ENCODE measurements at regions not wholly inside any gene's neighbourhood (a gene's known extent, or its start where the extent isn't known, plus 50 kb on each side); places are given as distances from the start of the nearest gene placed in this dataset.

- no peak for DNase-seq (ENCODE audit: low spot score)
Measured at GRCh38 chr2:207257251-207258250, 91.8 kb upstream of the KLF7 start.

DNA sequence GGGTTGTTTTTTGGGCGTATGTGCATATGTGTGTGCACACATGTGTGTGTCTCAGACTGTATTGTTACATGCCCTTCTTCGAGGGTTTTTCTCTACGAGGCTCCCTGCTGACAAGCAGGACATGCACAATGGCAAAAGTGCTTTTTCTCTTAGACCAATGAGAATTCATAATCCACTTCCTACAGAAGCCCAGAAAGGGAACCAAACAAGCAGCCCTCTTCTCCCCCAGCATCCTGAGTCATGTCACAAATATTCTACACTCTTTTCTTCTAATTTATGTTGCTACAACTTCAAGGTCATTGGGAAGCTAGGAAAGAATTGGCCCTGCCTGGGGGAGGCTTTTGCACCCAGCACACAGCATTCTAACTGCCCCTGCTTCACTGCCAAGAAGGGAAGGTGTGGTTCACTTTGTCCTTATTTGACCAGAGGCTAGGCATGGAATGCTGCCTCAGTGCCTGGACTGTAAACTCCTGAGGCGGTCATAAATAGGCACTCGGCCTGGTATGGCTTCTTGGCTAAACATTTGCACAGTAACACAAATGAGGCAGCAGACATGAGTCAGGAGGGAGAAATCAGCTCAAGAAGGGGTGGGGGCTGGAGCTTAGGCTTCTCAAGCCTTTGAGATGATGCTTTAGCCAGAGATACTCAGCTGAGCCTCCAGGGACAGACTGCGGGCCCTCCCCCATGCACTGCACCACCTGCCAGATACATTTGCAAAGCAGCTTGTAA lies 92.7 kb upstream of the KLF7 start:
- DNase-seq (ENCODE audit: low spot score), result no peak

DNA sequence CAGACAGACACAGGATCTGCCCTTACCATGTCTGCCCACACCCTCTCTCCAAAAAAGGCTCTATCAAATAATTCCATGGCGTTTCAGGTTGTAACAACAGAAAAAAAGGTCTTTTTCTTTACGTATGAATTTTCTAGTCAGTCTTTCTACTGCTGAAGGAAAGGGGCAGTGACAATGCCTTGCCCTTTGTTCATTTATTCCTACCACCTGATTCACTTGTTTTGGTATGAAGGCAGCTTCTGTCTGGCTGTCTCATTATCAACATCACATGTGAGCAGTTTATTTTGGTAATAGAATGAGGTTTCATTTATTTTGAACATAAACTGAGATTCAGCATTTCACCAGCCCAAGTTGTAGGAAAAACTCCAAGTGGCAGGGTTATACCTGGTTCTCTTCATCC lies 94.3 kb upstream of the KLF7 start:
- DNase-seq (ENCODE audit: low spot score), result no peak

DNA sequence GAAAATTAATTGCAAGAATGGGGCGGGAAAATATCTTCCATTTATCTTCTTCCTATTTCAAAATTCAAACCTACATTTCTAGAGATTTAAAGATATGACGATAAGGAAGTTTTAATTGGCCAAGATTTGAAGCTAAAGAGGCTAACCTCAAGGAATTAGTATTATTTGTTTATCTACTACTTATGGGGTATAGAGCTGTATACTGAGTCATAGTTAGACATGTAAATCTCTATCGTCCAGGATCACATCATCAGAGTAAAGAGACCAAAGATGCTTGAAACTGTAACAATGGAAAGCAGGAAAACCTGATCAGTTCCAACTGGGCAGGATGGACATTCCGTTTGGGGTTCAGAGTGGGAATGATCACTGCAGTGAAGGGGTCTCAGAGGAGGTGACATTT lies 95.2 kb upstream of the KLF7 start:
- DNase-seq (ENCODE audit: low spot score), result no peak

DNA sequence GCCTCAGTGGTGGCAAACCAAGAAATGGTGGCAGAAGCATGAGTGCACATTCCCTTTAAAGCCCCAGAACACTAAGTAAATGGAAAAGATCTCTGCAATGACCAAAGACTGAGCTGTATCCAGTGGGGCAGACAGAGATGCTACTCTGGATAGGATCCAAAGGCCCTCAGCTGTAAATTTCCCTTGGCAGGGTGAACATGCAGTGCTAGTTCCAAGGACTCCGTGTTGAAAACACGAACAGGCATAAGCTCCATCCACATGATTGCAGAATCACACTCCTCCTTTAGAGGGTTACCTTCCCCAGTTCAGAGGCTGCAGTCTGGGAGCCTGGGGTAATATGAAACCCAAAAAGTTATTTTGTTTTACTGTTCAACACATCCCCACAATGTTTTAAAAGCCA lies 98.6 kb upstream of the KLF7 start:
- DNase-seq (ENCODE audit: low spot score), result no peak

GRCh38 chr2:207265332-207265731 lies 99.6 kb upstream of the KLF7 start:
- no peak for DNase-seq (ENCODE audit: low spot score)

GRCh38 chr2:207265869-207266268 lies 100.1 kb upstream of the KLF7 start:
- DNase-seq (ENCODE audit: low spot score), result no peak

GRCh38 chr2:207266648-207267047 lies 100.9 kb upstream of the KLF7 start:
- DNase-seq (ENCODE audit: low spot score), result no peak

DNA sequence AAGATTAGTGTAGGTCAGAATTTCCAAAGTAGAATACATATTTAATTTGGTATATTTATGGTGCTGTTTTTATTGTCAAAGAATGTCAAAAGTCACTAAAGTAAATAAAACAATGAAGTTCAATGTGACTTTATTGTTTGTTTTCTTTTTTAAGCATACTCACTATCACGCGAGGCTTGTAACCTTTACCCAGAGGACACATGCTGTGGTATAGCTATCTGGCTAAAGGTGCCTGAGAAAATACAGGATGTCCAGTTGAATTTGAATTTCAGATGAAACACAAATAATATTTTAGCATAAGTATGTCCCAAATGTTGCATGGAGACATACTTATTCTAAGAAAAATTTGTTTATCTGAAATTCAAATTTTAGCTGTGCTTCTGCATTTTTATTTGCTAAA lies 103.3 kb upstream of the KLF7 start:
- DNase-seq (ENCODE audit: low spot score), result no peak

GRCh38 chr2:207274530-207275189 lies 108.9 kb upstream of the KLF7 start:
- DNase-seq (ENCODE audit: low spot score), result no peak

DNA sequence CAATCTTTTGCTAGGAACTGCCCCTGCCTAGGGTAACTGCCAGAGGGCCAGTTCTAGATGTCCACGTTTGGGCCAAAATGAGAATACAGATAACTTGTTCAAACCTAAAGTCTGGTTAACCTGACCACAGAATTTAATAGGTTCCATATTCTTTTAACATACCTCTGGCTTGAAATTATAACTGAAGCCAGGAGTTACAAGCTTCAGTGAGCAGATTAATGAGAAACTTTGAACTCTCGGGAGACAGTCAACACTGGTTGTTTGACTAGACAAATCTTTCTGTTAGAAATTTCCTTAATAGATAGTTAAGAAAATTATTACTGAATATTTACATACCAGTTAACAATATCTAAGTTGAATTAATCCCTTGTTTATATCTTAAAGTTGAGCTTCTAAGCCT lies 110.0 kb upstream of the KLF7 start:
- no peak for DNase-seq (ENCODE audit: low spot score)

- DNase-seq (ENCODE audit: low spot score), result no peak
Measured at GRCh38 chr2:207276248-207276647, 110.5 kb upstream of the KLF7 start.

GRCh38 chr2:207276858-207277257 lies 111.1 kb upstream of the KLF7 start:
- no peak for DNase-seq (ENCODE audit: low spot score)

GRCh38 chr2:207279520-207279919 lies 113.8 kb upstream of the KLF7 start:
- no peak for DNase-seq (ENCODE audit: low spot score)

DNA sequence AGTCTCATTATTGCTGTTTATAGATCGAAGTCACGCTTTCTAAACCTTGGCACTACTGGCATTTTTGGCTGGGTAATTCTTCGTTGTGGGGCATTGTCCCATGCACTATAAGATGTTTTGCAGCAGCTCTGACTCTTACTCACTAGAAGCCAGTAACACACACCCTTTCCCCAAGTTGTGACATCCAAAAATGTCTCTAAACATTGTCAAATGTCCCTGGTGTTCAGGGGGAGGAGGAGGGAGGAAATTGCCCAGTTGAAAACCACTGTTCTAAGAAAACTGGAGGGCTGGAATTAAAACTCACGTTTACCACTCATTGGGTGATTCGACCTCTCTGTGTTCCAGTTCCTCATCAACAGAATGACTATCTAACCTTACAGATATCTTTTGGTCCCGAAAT lies 115.7 kb upstream of the KLF7 start:
- DNase-seq (ENCODE audit: low spot score), result no peak

- no peak for DNase-seq (ENCODE audit: low spot score)
Measured at GRCh38 chr2:207282916-207283315, 117.2 kb upstream of the KLF7 start.

- no peak for DNase-seq (ENCODE audit: low spot score)
Measured at GRCh38 chr2:207283356-207283755, 117.6 kb upstream of the KLF7 start.

DNA sequence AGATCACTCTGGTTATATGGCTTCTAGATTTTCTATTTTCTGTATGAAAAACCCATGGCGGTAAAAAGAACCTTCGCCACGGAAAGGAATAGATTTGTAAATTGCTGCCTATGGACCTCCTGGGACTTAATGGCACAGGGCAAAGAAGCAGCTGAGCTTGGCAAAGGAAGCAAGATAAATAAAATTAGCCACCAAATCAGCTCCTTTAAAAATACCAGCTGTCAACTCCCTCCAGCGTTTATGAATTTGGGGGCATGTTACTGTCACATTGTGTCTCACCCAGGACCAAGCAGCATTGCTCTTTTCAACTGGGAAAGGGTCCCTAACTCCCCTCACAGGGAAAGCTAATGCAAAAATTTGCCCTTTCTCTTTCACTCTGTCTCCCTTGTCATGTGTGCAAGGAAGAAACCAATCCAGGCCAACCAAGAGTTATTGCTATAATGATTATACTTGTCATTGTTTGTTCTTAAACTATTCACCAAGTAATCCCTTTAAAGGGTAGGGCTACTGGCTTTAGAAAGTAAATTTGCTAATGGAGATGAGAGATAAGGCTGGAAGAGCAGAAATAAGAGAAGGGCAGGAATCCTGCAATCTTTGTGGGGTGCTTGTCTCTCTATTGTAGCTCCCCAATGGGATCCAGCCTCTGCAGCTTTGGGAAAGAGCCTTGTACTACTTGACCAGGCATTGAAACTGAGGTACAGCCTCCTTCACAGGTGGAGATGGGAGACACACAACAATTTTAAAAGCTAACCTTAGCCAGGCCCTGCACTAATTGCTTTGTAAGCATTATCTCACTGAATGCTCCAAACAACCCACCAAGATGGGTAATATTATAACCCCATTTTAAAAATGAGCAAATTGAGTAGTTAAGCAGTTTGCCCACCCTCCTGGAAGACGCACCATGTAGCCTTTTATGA lies 119.1 kb upstream of the KLF7 start:
- DNase-seq (ENCODE audit: low spot score), result no peak

DNA sequence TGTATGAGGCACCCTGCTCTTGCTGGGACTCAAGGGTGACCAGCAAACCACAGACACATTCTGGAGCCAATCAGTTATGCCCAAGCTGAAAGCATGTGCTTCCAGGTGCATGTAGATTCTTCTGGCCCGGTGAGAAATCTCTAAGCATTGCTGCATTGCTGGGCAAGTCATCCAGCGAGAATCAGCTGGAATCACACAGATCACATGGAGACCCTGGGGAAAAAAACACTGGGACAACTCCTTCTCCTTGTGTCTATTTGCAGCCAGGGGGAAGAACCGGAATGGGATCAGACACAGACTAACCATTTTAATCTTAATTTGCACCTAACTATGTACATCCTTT lies 119.7 kb upstream of the KLF7 start:
- no peak for DNase-seq (ENCODE audit: low spot score)

- DNase-seq (ENCODE audit: low spot score), result no peak
Measured at GRCh38 chr2:207286106-207286505, 120.4 kb upstream of the KLF7 start.

- no peak for DNase-seq (ENCODE audit: low spot score)
Measured at GRCh38 chr2:207288628-207289027, 122.9 kb upstream of the KLF7 start.
